B cell (primary cell): ENCODE measurements at regions not wholly inside any gene's neighbourhood (a gene's known extent, or its start where the extent isn't known, plus 50 kb on each side); places are given as distances from the start of the nearest gene placed in this dataset.

ENCODE experiments used
- ATAC-seq: fragments of 200-7000 bp; cut with Tn5 transposase; one replicate; pipeline ENCODE4 v1.10.0; 2021; ENCODE audit warnings: low read depth, mild to moderate bottlenecking, moderate number of reproducible peaks, moderate library complexity
- CTCF ChIA-PET: fragments of 350-600 bp; sonication (Branson Sonifier 250); formaldehyde crosslinking; loops from one replicate; lab custom pipeline; 2021; ENCODE audit warnings: antibody characterized with exemption, inconsistent platforms; lab: Charles Lee
- POLR2A ChIA-PET: fragments of 350-600 bp; sonication (Branson Sonifier 250); formaldehyde crosslinking; loops from one replicate; lab custom pipeline; 2021; ENCODE audit warnings: antibody characterized with exemption; lab: Charles Lee
- DNase-seq: peaks from one replicate; pipeline ENCODE4 v3.0.0; 2013
- H2AFZ ChIP-seq: 2 replicates; pipeline ENCODE4 v1.6.1; 2012; ENCODE audit warnings: mild to moderate bottlenecking, low read depth, low read length; ENCODE audit not compliant: insufficient read depth, poor library complexity, severe bottlenecking
- H3K27ac ChIP-seq, 2 donors: 1 replicate in 1 of 2; 2 replicates in 1 of 2; pipeline ENCODE4 v1.5.1; 2012 to 2013; ENCODE audit warnings: low read length in 2 of 2, mild to moderate bottlenecking in 2 of 2, moderate library complexity in 1 of 2
- H3K27me3 ChIP-seq, 4 experiments: fragments of 200-600 bp in 1 of 4; sonication (generic) in 1 of 4; replicated peaks in 1 of 4; 1 replicate in 2 of 4; 2 replicates in 2 of 4; pipeline versions ENCODE4 v1.6.1 to v1.7.0; 2013 to 2016; ENCODE audit warnings: low read length in 3 of 4, mild to moderate bottlenecking in 2 of 4, mixed read lengths in 1 of 4, moderate library complexity in 1 of 4; ENCODE audit not compliant: insufficient read depth in 4 of 4, control insufficient read depth in 3 of 4; ENCODE audit errors: control extremely low read depth in 1 of 4
- H3K36me3 ChIP-seq, 2 experiments: replicated peaks in 1 of 2; 1 replicate in 1 of 2; 2 replicates in 1 of 2; pipeline versions ENCODE4 v1.6.1 to v1.7.1; 2013; ENCODE audit warnings: low read length in 1 of 2; ENCODE audit not compliant: insufficient read depth in 2 of 2, control insufficient read depth in 1 of 2; ENCODE audit errors: control extremely low read depth in 1 of 2, extremely low read depth in 1 of 2
- H3K4me1 ChIP-seq, 2 donors: fragments of 200-600 bp in 1 of 2; sonication (generic) in 1 of 2; 1 replicate in 1 of 2; 2 replicates in 1 of 2; pipeline versions ENCODE4 v1.5.1 to v1.6.1; 2013 to 2017; ENCODE audit warnings: low read length in 2 of 2; ENCODE audit not compliant: control insufficient read depth in 2 of 2, insufficient read depth in 2 of 2
- H3K4me2 ChIP-seq: replicated peaks from 2 replicates; pipeline ENCODE3; 2012; ENCODE audit warnings: mild to moderate bottlenecking, low read depth, low read length; ENCODE audit not compliant: poor library complexity, severe bottlenecking
- H3K4me3 ChIP-seq, 5 experiments: fragments of 200-600 bp in 1 of 5; sonication (generic) in 1 of 5; 1 replicate in 3 of 5; 2 replicates in 2 of 5; pipeline versions ENCODE4 v1.5.1 to v1.7.0; 2011 to 2016; ENCODE audit warnings: low read length in 4 of 5, mild to moderate bottlenecking in 4 of 5, low read depth in 2 of 5, control low read depth in 1 of 5, moderate library complexity in 1 of 5; ENCODE audit not compliant: insufficient read depth in 1 of 5; ENCODE audit errors: control extremely low read depth in 1 of 5, extremely low read depth in 1 of 5
- H3K79me2 ChIP-seq: fragments of 200-600 bp; sonication (generic); one replicate; pipeline ENCODE4 v1.6.0; 2016; ENCODE audit warnings: low read length; ENCODE audit not compliant: control insufficient read depth, insufficient read depth
- H3K9ac ChIP-seq: fragments of 200-600 bp; sonication (generic); 2 replicates; pipeline ENCODE4 v1.6.1; 2017; ENCODE audit warnings: mild to moderate bottlenecking, low read length, moderate library complexity
- H3K9me3 ChIP-seq, 3 donors: one replicate each; pipeline versions ENCODE4 v1.6.1 to v1.7.1; 2013; ENCODE audit warnings: low read length in 2 of 3; ENCODE audit not compliant: control insufficient read depth in 2 of 3, insufficient read depth in 1 of 3; ENCODE audit errors: control extremely low read depth in 1 of 3
- H4K20me1 ChIP-seq: 2 replicates; pipeline ENCODE4 v1.6.0; 2012; ENCODE audit warnings: mild to moderate bottlenecking, low read length; ENCODE audit not compliant: insufficient read depth, control insufficient read depth, poor library complexity, severe bottlenecking
- H3K27ac Mint-ChIP-seq: one replicate; pipeline ENCODE4 v1.8.0; 2021; ENCODE audit warnings: mixed read lengths
- H3K27me3 Mint-ChIP-seq: one replicate; pipeline ENCODE4 v1.8.0; 2021; ENCODE audit warnings: mixed read lengths
- H3K4me1 Mint-ChIP-seq: one replicate; pipeline ENCODE4 v1.8.0; 2021; ENCODE audit warnings: mixed read lengths
- H3K4me3 Mint-ChIP-seq: one replicate; pipeline ENCODE4 v1.8.0; 2021; ENCODE audit warnings: mixed read lengths
- H3K9me3 Mint-ChIP-seq: one replicate; pipeline ENCODE4 v1.8.0; 2022; ENCODE audit warnings: mixed read lengths; ENCODE audit not compliant: insufficient read depth
- CTCF ChIP-seq: fragments of 200-600 bp; IDR thresholded peaks from one replicate; pipeline ENCODE4 v1.8.0; 2022; ENCODE audit warnings: antibody characterized with exemption, mild to moderate bottlenecking
- EZH2 ChIP-seq: IDR thresholded peaks from 2 replicates; pipeline ENCODE4 v1.6.1; 2012; ENCODE audit warnings: borderline replicate concordance, low read depth, mild to moderate bottlenecking, moderate library complexity, low read length; ENCODE audit not compliant: insufficient read depth, poor library complexity, severe bottlenecking
- WGBS: methylation state at CpG from one replicate; pipeline ENCODE4 v1.1.5; 2013; ENCODE audit warnings: missing lambda C conversion rate; ENCODE audit not compliant: insufficient coverage; 5-methylcytosine and 5-hydroxymethylcytosine counted together
- intact Hi-C: fragments of 100-400 bp; cut with micrococcal nuclease; formaldehyde crosslinking; loops from one replicate; pipeline ENCODE4 v1.10.0; 2022

GRCh38 chr20:59414936-59415623 is 114.7 kb downstream of the EDN3 start:
- Histone ChIP-seq H4K20me1 (no peaks in the 10 kb centered on the region), H3K36me3 (no peaks in the 10 kb centered on the region), H3K9me3 (no peaks in the 10 kb centered on the region), H3K4me1 (no peaks in the 10 kb centered on the region), H3K4me3 (no peak overlapping the region), H3K9ac (no peak overlapping the region), H3K4me2 (no peak overlapping the region), H3K27me3 (peaks cover 0 to 4% (median 0%) of the 10 kb centered on the region in 4 experiments), H3K27ac (no peak overlapping the region), H3K79me2 (no peaks in the 10 kb centered on the region), H2AFZ (no peak overlapping the region)
- 92% methylated on average over 17 of the region's 18 CpGs for WGBS
- Mint-ChIP-seq H3K4me1 (no peaks in the 10 kb centered on the region), H3K27ac (no peak overlapping the region), H3K27me3 (peaks cover 23% of the 10 kb centered on the region), H3K4me3 (no peak overlapping the region), H3K9me3 (no peaks in the 10 kb centered on the region)
- ATAC-seq (no peak), DNase-seq (no peak)
- intact Hi-C loops, result no loop called here
- CTCF ChIA-PET, result interaction anchor here (0.5 kb wide), 1 partner anchor 935 kb away, joined by 3 read pairs; no protein-coding TSS in a partner anchor
- TF ChIP-seq EZH2, result no peak
- POLR2A ChIA-PET, result no interaction called here

- intact Hi-C loops, result no loop called here
- Histone ChIP-seq H3K79me2 (no peaks in the 10 kb centered on the region), H3K4me3 (no peak overlapping the region), H3K27me3 (peaks cover 0 to 4% (median 0%) of the 10 kb centered on the region in 4 experiments), H3K9ac (no peak overlapping the region), H4K20me1 (no peaks in the 10 kb centered on the region), H3K27ac (no peak overlapping the region), H3K9me3 (no peaks in the 10 kb centered on the region), H3K4me1 (no peaks in the 10 kb centered on the region), H3K4me2 (no peak overlapping the region), H3K36me3 (no peaks in the 10 kb centered on the region), H2AFZ (no peak overlapping the region)
- DNase-seq, result no peak
- no peak overlapping the region for H3K4me3 Mint-ChIP-seq
- no peak for ATAC-seq
- H3K27ac Mint-ChIP-seq, result no peak overlapping the region
- no peaks in the 10 kb centered on the region for H3K4me1 Mint-ChIP-seq
- H3K9me3 Mint-ChIP-seq, result no peaks in the 10 kb centered on the region
- CTCF ChIA-PET, result no interaction called here
- 95% methylated on average over 3 of the region's 5 CpGs for WGBS
- POLR2A ChIA-PET, result no interaction called here
- peaks cover 18% of the 10 kb centered on the region for H3K27me3 Mint-ChIP-seq
- TF ChIP-seq CTCF (no peak), EZH2 (no peak)
These were observed 116.5 kb downstream of the EDN3 start for GRCh38 chr20:59416916-59417315.
